HG03097 (cell line): ENCODE measurements at regions not wholly inside any gene's neighbourhood (a gene's known extent, or its start where the extent isn't known, plus 50 kb on each side); places are given as distances from the start of the nearest gene placed in this dataset.
A peak's percentile ranks its signal among the peaks of the same experiment; 100 is the strongest.

Experiments
- ATAC-seq: cut with Tn5 transposase; IDR thresholded peaks from one replicate; pipeline ENCODE4 v1.9.1; 2021; ENCODE audit not compliant: unreplicated experiment, low FRiP score

DNA sequence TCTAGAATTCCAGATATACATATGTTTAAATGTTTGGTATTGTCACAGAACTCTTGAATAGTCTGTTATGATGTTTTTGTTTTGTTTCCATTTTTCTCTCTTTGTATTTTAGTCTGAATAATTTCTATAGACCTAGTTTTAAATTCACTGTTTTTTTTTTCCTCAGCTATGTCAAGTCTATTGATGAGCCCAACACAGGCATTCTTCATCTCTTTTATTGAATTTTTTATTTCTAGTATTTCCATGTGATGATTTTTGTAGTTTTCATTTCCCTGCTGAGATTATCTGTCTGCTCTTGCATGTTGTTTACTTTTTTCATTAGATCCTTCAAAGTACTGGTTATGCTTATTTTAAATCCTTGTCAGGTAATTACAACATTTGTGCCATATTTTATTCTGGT, 254.7 kb downstream of the C1D start:
- ATAC-seq, result no peak

DNA sequence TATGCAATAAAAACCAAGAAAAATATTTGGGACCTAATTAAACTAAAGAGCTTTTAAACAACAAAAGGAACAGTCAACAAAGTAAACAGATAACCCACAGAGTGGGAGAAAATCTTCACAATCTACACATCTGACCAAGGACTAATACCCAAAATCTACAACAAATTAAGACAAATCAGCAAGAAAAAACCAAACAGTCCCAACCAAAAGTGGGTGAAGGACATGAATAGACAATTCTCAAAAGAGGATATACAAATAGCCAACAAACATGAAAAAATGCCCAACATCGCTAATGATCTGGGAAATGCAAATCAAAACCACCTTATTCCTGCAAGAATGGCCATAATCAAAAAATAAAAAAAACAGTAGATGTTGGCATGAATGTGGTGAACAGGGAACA, 250.1 kb downstream of the C1D start:
- no peak for ATAC-seq

DNA sequence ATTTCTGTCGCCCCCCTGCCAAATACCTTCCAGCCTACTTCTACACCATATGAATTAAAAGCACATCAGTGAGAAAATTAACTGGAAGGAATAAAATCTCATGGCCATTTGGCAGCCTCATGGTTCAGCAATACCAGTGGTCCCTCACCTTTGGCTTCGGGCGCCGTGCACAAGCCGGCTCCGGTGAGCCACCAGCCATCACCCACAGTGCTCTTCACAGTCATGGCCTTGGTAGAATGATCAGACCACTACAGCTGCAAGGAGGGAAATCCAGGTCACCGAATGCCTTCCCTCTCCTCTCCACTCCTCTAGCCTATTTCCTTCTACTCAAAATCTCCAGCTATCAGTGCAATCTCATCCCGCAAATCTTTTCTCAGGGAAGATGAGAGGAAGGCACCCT, 239.1 kb downstream of the C1D start:
- no peak for ATAC-seq

DNA sequence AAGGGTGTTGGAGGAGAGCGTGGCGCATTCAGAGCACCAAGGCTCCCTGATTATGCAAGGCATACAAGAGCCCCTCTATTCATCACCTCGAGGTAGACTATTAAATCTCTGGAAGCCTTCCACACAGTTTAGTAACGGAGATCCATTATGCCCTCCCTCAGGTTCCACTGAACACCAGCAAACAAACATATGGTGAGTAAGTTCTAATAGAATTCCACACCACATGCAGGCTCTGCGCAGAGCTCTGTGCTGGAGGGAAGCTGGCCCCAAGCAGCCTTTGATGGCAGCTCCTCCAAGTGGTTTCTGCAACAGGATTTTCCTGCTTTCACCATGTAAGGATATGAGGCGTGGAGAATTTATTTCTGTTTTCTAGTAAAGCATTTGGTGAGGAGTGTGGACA, 238.6 kb downstream of the C1D start:
- ATAC-seq, result no peak

DNA sequence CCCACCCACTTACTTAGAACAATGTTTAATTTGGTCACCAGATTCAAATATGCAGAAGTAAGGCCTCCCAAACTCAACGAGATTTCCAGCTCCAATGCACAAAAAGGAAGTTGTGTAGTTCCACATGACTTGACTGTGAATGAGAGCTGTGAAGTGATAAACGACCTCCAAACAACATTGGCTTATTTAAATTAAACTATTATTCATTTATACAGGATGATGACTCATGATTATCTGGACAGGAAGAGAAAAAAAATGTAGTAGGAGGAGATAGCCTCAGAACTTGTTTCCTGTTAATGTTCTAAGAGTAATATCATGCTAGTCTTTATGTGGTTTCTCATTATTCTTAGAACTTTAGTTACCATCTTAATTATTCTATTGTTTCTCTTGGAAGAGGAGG, 237.3 kb downstream of the C1D start:
- no peak for ATAC-seq

DNA sequence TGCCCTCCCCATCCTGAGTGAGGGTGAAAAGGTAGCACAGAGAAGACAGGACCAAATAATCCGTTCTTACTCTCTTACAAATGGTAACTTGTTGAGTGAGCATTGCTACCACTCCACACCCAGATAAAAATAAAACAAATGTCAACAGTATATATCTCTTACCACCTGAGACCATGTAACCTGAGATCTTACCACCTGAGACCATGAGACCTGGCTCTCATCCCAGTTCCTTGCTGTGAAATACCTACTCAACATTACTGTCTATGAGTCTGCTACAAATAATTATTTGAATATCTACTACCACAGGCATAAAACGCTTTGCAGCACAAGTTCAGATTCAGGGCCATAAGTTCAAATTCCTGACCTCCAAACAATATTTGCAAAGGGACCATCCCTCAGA, 234.7 kb downstream of the C1D start:
- no peak for ATAC-seq

DNA sequence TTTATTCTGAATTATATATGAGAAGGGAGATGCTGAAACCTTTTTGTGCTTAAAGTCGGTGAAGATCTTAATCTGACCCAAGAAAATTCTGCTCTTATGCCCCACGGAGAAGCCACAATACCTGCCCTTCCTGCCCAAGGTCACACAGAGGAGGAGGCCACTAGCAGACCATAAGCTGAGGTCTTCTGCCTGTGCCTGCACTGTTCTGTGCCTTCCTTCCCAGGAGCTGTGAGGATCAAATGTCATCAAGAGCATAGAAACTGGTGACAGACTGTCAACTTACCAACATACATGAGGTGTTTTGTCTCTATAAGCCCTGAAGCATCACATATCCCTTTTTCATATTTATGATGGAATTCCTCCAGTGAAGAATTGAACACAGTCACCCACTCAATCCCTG, 233.3 kb downstream of the C1D start:
- ATAC-seq, result no peak

DNA sequence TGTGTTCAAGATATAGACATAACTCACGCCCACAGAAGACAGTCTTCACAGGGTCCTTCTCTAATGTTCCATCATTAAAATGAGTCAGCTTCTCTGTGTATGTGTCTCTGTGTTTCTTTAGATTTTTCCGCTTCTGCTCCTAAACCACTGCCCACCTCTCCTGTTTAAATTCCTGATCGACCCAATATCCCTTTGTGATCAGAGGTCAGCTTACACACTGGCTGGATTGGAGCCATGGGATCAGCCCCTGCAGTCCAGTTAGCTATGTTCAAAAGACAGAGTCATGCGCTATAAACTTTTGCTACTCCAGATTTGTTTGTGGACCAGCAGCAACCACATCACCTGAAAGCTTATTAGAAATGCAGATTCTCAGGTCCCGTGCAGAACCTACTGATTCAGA, 229.2 kb downstream of the C1D start:
- ATAC-seq, result no peak

DNA sequence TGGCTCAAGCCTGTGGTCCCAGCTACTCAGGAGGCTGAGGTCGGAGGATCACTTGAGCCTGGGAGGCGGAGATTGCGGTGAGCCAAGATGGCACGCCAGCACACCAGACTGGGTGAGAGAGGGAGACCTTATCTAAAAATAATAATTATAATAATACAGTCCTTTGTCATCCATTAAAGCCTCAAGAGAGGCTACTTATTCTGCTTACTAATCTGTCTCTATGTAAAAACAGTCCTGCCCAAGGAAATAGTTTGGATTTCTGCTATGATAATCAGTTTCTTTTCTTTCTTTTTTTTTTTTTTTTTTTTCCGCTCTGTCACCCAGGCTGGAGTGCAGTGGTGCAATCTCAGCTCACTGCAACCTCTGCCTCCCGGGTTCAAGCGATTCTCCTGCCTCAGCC, 228.3 kb downstream of the C1D start:
- no peak for ATAC-seq

DNA sequence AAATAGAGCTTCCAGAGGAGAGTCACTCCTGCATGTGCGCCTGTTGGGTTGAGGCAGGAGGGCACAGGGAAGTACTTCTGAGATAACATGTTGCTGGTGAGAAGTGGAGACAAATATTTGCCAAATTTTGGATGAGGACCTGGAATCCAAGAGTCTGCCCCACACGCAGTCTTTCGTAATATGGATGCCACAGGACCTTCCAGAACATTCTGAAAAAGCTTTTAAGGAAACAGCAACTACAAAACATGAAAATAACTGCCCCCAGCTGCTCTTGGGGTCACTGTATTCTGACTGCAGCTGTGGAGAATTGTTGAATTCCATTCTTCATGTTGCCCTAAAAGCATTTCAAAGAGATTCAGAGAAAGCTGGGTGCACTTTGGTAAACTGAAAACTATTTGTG, 227.5 kb downstream of the C1D start:
- ATAC-seq, result no peak

DNA sequence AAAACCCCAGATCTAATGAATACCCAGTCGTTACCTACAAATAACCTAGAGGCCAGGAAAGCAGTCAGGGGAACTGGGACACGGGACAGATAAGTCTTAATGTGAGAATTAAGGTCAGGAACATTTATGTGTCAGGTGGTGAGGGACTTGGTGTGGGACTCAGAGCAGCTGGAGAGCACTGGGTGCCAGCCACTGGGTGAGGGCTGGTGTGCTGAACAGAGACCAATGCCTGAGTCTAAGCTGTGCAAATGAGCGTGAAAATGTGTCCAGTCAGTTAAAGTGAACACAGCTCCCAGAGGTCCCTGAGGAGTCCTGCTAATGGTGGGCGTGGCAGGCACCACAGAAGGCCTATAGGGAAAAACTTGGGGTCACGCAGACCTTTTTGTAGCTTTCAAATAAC, 225.9 kb downstream of the C1D start:
- no peak for ATAC-seq

DNA sequence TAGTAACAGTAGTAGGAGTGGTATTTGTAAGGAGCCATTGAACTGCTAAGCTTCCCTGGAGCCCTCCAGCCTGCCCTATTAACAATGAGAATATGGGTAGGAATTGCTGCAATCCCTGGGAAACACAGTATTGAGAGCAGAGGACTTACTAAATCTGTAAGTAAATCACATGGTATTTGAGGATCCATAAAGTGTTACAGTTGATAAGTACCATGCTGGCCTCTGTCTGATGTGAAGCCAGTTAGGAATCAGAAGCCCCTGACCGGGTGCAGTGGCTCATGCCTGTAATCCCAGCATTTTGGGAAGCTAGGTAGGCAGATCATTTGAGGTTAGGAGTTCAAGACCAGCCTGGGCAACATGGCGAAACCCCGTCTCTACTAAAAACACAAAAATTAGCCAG, 224.6 kb downstream of the C1D start:
- ATAC-seq, result no peak

DNA sequence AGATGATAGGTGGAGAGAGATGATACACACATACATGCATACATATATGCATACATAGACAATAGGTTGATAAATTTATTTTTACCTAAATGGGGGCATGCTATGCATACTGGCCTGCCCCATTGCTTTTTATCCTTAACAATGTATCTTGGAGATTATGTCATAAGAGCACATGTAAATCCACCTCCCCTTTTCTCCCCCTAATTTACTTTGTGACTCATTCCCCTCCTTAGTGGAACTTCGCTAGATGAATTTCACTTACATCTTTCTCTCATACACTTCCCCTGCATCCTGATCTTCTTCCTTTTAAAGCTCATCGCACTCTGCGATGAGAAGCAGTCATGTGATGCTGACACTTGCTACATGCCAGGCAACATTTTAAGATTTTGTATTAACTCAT, 223.6 kb downstream of the C1D start:
- ATAC-seq, result no peak

DNA sequence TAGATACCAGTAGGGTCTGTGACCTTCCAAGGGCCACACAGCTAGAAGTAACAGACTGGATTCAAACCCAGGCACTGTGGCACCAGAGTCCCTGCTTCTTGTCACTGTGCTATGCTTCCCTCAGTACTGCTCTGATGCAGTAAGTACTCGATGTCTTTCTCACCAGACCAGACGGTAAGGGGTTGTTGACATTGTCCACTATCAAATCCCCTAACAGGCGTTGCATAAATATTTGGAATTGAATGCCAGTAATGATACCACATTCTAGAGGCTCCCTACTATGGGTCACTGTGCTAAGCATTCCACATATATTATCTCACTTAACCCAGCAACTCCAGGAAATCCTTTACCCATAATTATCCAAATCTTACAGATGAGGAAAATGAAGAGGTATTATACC, 223.1 kb downstream of the C1D start:
- no peak for ATAC-seq

DNA sequence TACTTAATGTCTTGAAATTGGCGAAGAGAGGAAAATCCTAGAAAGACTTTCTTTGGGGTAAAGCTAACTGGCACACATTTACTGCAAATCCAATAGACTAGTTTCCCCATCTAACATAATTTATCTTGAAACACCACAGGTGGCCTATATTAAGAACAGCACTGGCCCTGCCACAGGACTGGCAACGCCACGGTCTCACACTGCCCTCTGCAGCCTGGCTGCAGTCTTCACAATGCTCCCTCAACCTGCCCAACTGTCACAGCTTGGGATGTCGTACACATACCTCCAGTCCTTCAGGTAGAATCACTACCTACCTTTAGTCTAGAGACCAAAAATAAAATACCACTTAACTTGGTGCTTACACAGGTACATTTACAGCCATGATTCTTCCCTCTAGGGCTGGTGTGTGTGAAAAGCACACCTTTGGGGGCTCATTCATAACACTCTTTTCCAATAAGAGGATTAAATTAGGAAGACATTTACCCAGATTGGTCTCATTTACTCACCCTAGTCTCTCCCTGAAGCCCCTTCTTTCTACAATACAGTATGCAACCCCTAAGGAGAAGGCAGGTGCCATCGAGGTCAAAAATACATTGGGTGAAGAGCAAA, 222.2 kb downstream of the C1D start:
- peak; percentile 73 for ATAC-seq

DNA sequence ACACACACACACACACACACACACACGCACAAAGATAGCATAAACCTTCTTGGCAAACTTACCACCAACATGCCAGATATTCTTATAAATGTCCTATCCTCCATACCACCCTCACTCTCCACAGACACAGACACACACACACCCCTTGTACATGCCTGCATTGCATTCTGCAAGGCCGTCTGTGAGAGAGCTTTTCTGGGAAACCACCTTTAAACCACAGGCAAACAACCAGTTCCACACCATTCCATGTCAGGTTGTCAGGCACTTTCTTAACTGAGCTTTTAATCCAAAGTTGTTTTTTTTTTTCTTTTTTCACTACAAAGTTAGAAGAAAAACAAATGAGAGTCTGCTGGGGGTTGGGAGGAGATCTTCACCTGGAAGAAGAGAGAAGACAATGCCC, 221.1 kb downstream of the C1D start:
- no peak for ATAC-seq

DNA sequence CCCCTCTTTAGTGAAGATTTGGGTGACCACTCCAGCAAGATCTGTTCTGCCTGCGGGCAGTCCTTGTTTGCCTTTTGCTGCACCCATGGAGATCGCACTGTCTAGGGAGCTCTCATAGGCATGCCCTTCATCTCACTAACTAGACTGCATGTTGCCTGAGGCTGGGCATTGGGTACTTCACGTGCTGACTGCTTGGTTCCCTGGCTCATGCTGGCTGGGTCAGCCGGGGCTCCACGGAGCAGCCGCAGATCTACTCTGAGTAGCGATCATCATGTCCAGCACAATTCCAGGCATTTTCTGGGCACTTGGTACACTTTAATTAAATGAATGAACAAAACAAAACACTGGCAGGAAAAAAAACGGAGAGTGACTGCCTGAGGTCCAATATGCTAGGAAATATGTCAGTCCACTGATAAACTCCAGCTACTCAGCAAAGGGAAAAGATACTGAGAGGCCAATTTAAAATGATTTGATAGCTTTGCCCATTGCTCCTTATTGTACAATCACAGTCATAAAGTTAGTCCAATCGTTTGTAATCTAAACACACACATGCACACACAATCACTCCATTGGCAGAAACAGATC, 220.3 kb downstream of the C1D start:
- ATAC-seq, result no peak

DNA sequence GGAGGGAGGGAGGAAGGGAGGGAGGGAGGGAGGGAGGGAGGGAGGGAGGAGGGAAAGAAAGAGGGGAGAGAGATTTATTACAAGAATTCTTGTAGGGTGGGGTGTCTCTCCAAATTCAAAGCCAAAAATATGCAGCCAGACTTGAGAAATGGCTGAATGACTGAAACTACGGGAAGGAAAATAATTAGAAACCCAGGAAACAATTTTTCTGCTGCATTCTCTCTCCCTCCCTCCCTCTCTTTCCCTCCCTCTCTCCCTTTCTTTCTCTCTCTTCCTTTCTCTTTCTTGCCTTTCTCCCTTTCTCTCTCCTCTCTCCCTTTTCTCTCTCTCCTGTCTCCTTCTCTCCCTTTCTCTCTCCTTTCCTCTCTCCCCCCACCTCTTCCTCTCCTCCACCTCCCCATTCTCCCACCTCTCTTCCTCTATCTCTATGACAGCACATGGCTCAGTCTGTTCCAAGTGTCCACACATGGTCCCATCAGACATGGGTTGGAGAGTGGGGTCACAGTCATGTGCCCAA, 218.7 kb downstream of the C1D start:
- no peak for ATAC-seq

DNA sequence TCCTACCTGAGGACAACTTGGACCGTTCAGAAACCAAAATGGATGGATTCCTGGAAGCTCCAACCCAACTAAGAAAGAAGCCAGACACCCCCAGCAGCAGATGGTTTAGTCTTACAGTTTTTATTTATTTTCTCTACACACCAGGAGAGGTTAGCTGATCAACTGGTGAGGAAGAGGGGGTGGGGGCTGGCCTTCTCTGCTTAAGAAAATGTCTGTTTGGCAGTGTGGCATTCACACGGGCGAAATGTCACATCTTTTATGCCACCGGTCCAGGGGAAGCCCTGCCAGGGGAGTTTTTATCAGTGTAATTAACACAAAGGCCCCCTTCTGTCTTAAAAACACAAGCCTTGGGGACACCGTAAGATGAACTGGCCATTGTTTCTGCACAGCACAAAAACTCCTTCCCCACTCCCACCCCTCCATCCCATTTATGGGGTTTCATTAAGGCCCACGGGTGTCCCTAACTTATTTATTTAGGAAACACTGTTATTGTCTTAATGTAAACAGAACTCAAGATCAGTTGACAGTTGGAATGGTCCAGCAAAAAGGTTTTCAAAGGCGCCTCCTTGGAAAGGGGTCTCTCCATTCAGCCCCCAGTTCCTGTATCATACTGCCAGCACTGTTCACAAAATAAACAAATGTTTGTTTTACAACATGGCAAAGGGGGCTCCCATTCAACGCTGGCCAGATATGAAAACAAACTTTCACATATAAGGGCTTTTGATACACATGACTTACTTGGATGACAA, 217.0 kb downstream of the C1D start:
- ATAC-seq, result no peak

DNA sequence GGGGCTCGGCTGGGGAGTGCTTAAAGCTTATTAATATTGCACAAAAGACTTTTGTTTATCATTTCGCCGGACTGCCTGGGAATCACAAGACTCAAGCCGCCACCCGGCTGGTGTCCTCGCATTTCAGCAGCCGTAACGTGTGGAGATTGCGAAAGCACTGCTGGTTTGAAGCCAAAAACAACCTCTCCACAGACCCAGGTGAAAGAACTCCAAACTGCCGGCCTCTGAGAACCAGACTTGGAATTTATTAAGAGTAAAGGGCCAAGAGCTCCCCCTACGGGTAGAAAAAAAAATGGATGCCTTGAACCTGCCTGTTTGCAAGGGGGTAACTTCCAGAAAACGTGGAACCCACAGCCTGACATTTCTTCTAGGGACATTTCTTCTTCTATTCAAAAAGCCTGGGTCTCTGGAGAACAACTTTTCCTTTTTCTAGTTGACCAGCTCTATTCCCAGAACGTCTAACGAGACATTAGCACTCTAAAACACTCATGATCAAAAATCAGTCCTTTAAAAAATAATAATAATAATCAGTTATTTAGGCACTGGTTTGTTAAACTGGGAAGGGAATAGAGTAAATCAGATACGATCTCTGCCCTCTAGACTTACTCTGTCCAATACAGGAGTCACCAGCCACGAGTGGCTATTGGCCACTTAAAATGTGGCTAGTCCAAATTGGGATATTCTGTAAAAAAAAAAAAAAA, 216.3 kb downstream of the C1D start:
- ATAC-seq, result no peak

DNA sequence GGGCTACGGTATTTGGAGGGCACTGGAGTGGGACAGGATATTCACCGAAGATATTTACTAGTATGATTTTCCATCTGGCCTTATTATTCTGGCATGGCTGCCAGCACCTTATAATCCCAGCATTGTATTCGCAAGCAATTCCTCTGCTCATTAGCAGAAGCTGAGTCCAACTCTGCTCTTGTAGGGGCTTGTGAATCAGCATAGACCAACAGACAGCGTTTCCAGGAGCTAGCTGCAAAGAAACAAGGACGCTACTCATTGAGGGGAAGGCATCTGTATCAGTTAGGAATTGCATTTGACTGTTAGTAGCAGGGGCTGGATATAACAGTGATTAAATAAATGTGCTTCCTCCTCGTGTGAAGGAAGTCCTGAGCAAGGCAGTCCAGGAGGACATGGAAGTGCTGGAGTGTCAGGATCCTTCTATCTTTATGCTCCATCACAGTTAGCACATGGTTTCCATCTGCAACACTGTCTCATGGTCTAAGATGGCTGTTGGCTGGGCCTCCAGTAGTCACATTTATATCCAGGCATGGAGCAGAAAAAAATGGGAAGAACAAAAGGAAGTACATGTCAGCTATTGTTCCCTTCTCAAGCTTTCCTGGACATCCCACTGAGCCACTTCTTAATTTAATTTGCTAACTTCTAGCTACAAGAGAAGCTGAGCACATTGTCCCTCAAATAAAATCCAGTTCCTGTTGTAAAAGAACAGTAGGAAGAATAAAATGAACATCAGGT, 214.1 kb downstream of the C1D start:
- ATAC-seq, result no peak
